Neural cell (in vitro differentiated cells): ENCODE measurements at regions not wholly inside any gene's neighbourhood (a gene's known extent, or its start where the extent isn't known, plus 50 kb on each side); places are given as distances from the start of the nearest gene placed in this dataset.

Experiments
- H2AFZ ChIP-seq: fragments of 200-600, 300-800 bp; sonication (generic), shearing (Covaris generic); 2 replicates; pipeline ENCODE4 v1.6.0; 2014; ENCODE audit warnings: low read depth, mild to moderate bottlenecking, antibody characterized with exemption, low read length, moderate library complexity
- H3F3A ChIP-seq: fragments of 200-600 bp; shearing (Covaris generic); 2 replicates; pipeline ENCODE4 v1.6.1; 2016; ENCODE audit warnings: mild to moderate bottlenecking, moderate library complexity, mixed read lengths, antibody characterized with exemption, low read length; ENCODE audit not compliant: insufficient read depth, poor library complexity, severe bottlenecking
- H3K27ac ChIP-seq: fragments of 200-600, 300-800 bp; sonication (generic), shearing (Covaris generic); 2 replicates; pipeline ENCODE4 v1.5.1; 2014; ENCODE audit warnings: mild to moderate bottlenecking, low read length, moderate library complexity
- H3K27me3 ChIP-seq: fragments of 300-800, 200-600 bp; sonication (generic), shearing (Covaris generic); 2 replicates; pipeline ENCODE4 v1.6.0; 2014; ENCODE audit warnings: mild to moderate bottlenecking, low read depth, low read length, moderate library complexity; ENCODE audit not compliant: insufficient read depth
- H3K36me3 ChIP-seq: fragments of 300-800, 200-600 bp; sonication (generic), shearing (Covaris generic); 2 replicates; pipeline ENCODE4 v1.5.1; 2014; ENCODE audit warnings: mild to moderate bottlenecking, antibody characterized with exemption, low read length, moderate library complexity; ENCODE audit not compliant: insufficient read depth
- H3K4me2 ChIP-seq: fragments of 300-800, 200-600 bp; sonication (generic), shearing (Covaris generic); 2 replicates; pipeline ENCODE4 v1.6.0; 2014; ENCODE audit warnings: mild to moderate bottlenecking, low read length
- H3K4me3 ChIP-seq: fragments of 300-800, 200-600 bp; sonication (generic), shearing (Covaris generic); 2 replicates; pipeline ENCODE4 v1.5.1; 2014; ENCODE audit warnings: mild to moderate bottlenecking, low read length, moderate library complexity
- H3K79me2 ChIP-seq: fragments of 200-600 bp; shearing (Covaris generic); replicated peaks from 2 replicates; pipeline ENCODE4 v1.6.0; 2014; ENCODE audit warnings: mild to moderate bottlenecking, low read length, moderate library complexity; ENCODE audit not compliant: insufficient read depth
- H3K9ac ChIP-seq: fragments of 300-800, 200-600 bp; sonication (generic), shearing (Covaris generic); 2 replicates; pipeline ENCODE4 v1.6.1; 2016; ENCODE audit warnings: mild to moderate bottlenecking, low read length, mixed read lengths
- H3K9me2 ChIP-seq: fragments of 200-600 bp; shearing (Covaris generic); 2 replicates; pipeline ENCODE4 v1.6.1; 2016; ENCODE audit warnings: mild to moderate bottlenecking, low read length, mixed read lengths; ENCODE audit not compliant: insufficient read depth
- H3K9me3 ChIP-seq: fragments of 200-600, 300-800 bp; sonication (generic), shearing (Covaris generic); 2 replicates; pipeline ENCODE4 v1.6.1; 2016; ENCODE audit warnings: mild to moderate bottlenecking, mixed run types, low read length, moderate library complexity, mixed read lengths
- H4K20me1 ChIP-seq: fragments of 200-600 bp; shearing (Covaris generic); 2 replicates; pipeline ENCODE4 v1.6.1; 2016; ENCODE audit warnings: mild to moderate bottlenecking, mixed run types; ENCODE audit not compliant: insufficient read depth
- CTCF ChIP-seq: fragments of 450-650 bp; IDR thresholded peaks from 2 replicates; pipeline ENCODE4 v1.5.1; 2014; ENCODE audit warnings: antibody characterized with exemption, mild to moderate bottlenecking, moderate library complexity; ENCODE audit not compliant: poor library complexity, severe bottlenecking
- EP300 ChIP-seq: fragments of 450-650 bp; conservative IDR thresholded peaks from 2 replicates; pipeline ENCODE4 v1.6.1; 2014; ENCODE audit warnings: antibody characterized with exemption, mild to moderate bottlenecking, moderate library complexity; ENCODE audit not compliant: poor library complexity, severe bottlenecking
- EZH2 ChIP-seq: fragments of 200-600, 300-800 bp; shearing (Covaris generic), sonication (generic); IDR thresholded peaks from 2 replicates; pipeline ENCODE4 v1.6.1; 2014; ENCODE audit warnings: antibody characterized with exemption, low read length, borderline replicate concordance, mild to moderate bottlenecking; ENCODE audit not compliant: insufficient read depth, poor library complexity, severe bottlenecking
- MXI1 ChIP-seq: fragments of 450-650 bp; conservative IDR thresholded peaks from 2 replicates; pipeline ENCODE4 v1.6.1; 2014; ENCODE audit warnings: antibody characterized with exemption, mild to moderate bottlenecking; ENCODE audit not compliant: poor library complexity, severe bottlenecking
- POLR2AphosphoS5 ChIP-seq: IDR thresholded peaks from 2 replicates; pipeline ENCODE4 v1.6.1; 2012
- RAD21 ChIP-seq: fragments of 450-650 bp; conservative IDR thresholded peaks from 2 replicates; pipeline ENCODE4 v1.6.1; 2014; ENCODE audit warnings: antibody characterized with exemption, mild to moderate bottlenecking, moderate library complexity
- REST ChIP-seq: IDR thresholded peaks from 2 replicates; pipeline ENCODE4 v1.6.1; 2012; ENCODE audit warnings: borderline replicate concordance
- SMC3 ChIP-seq: fragments of 450-650 bp; conservative IDR thresholded peaks from 2 replicates; pipeline ENCODE4 v1.6.1; 2014; ENCODE audit warnings: antibody characterized with exemption, mild to moderate bottlenecking, moderate library complexity; ENCODE audit not compliant: poor library complexity
- TAF1 ChIP-seq: IDR thresholded peaks from 2 replicates; pipeline ENCODE4 v1.6.1; 2012; ENCODE audit warnings: low read depth

GRCh38 chr13:63541336-63541735, 2125.7 kb upstream of the PCDH20 start:
- TF ChIP-seq MXI1: no peak
- TF ChIP-seq SMC3: no peak
- no peak for TF ChIP-seq REST
- TF ChIP-seq POLR2AphosphoS5: no peak
- TF ChIP-seq EP300: no peak
- TF ChIP-seq CTCF: no peak
- Histone ChIP-seq H3K9me2 (no peaks in the 10 kb centered on the region), H3K4me2 (no peak overlapping the region), H3K9me3 (no peaks in the 10 kb centered on the region), H3F3A (no peaks in the 10 kb centered on the region), H3K79me2 (no peaks in the 10 kb centered on the region), H3K36me3 (no peaks in the 10 kb centered on the region), H4K20me1 (no peaks in the 10 kb centered on the region), H3K27me3 (no peaks in the 10 kb centered on the region), H3K27ac (peak overlapping the region; percentile 1), H2AFZ (no peak overlapping the region), H3K4me3 (no peak overlapping the region), H3K9ac (no peak overlapping the region)

GRCh38 chr13:63540061-63540460, 2124.4 kb upstream of the PCDH20 start:
- Histone ChIP-seq H3F3A (no peaks in the 10 kb centered on the region), H2AFZ (no peak overlapping the region), H3K4me3 (no peak overlapping the region), H3K9me3 (no peaks in the 10 kb centered on the region), H3K9me2 (no peaks in the 10 kb centered on the region), H3K36me3 (no peaks in the 10 kb centered on the region), H3K27me3 (no peaks in the 10 kb centered on the region), H4K20me1 (no peaks in the 10 kb centered on the region), H3K4me2 (no peak overlapping the region), H3K79me2 (no peaks in the 10 kb centered on the region), H3K9ac (no peak overlapping the region), H3K27ac (no peak overlapping the region)
- TF ChIP-seq RAD21: no peak
- no peak for TF ChIP-seq SMC3
- TF ChIP-seq TAF1: no peak

- TF ChIP-seq EZH2: no peak
- TF ChIP-seq EP300: peak; percentile 75
- TF ChIP-seq TAF1: no peak
- no peak for TF ChIP-seq MXI1
- TF ChIP-seq REST: peak; percentile 70
- TF ChIP-seq POLR2AphosphoS5: peak; percentile 97
- no peak for TF ChIP-seq SMC3
- TF ChIP-seq CTCF: no peak
- no peak overlapping the region for H3K4me3 ChIP-seq
- H3K9me3 ChIP-seq: no peaks in the 10 kb centered on the region
- no peaks in the 10 kb centered on the region for H3K9me2 ChIP-seq
- no peaks in the 10 kb centered on the region for H3K79me2 ChIP-seq
- no peak overlapping the region for H3K9ac ChIP-seq
- no peak overlapping the region for H2AFZ ChIP-seq
- H3K27ac ChIP-seq: no peak overlapping the region
- no peaks in the 10 kb centered on the region for H3K27me3 ChIP-seq
- no peaks in the 10 kb centered on the region for H3F3A ChIP-seq
- no peaks in the 10 kb centered on the region for H3K36me3 ChIP-seq
- no peak overlapping the region for H3K4me2 ChIP-seq
- H4K20me1 ChIP-seq: no peaks in the 10 kb centered on the region
Observed at GRCh38 chr13:63517371-63517770, 2101.7 kb upstream of the PCDH20 start.
